SK-N-MC (cell line): ENCODE measurements at regions not wholly inside any gene's neighbourhood (a gene's known extent, or its start where the extent isn't known, plus 50 kb on each side); places are given as distances from the start of the nearest gene placed in this dataset.

Experiments used
- EZH2 ChIP-seq: fragments of 200-600 bp; sonication (generic); IDR thresholded peaks from one replicate; pipeline ENCODE4 v1.6.1; 2017; ENCODE audit warnings: antibody characterized with exemption
- FOXP2 ChIP-seq: optimal IDR thresholded peaks from 2 replicates; pipeline ENCODE3; 2011; ENCODE audit warnings: mild to moderate bottlenecking, moderate library complexity; ENCODE audit not compliant: insufficient read depth; ENCODE audit errors: extremely low read length, control extremely low read depth

DNA sequence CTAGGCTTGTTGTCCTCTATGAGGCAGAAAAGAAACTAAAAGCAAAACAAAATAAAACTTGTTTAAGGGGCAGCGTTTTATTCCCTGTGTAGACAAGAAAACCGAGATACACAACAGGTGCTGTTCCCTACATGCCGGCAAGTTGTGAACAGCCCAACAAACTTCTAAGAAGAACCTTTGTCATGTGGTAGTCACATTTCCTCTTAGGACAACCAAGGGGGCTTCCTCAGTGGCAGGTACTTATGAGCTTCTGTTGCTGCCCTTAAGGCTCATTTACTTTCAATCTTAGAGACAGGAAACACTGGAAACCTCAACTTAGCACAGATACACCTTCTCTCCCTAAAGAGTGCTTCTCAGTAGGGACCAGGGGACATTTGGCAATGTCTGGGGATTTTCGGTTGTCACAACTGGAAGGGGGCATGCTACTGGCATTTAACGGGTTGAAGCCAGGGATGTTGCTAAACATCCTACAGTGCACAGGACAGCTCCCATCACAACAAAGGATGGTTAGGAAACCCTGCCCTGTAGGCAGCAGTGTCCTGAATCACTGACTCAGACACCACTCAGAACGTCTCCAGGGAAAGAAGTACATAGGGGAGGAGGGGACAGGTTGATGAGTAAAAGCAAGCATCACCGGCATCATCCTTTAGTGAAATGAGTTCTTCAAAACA is 111.0 kb downstream of the ASB9 start:
- TF ChIP-seq EZH2 (no peak), FOXP2 (no peak)
